BLaER1 treated with 17β-estradiol and CSF1 and Interleukin-3, amounts not matched to agents 10 nM and 100 nM (cell line): ENCODE measurements at regions not wholly inside any gene's neighbourhood (a gene's known extent, or its start where the extent isn't known, plus 50 kb on each side); places are given as distances from the start of the nearest gene placed in this dataset.
"Not testable (repeated sequence)": the region's sequence is repeated elsewhere in the genome, so short reads cannot be mapped to it uniquely, and the experiment has no call there.

Experiments
- H3K27ac ChIP-seq, 11 experiments: shearing (Covaris generic); formaldehyde crosslinking; 2 replicates each; pipeline ENCODE4 v1.8.1; 2022
- H3K27me3 ChIP-seq, 11 experiments: shearing (Covaris generic); formaldehyde crosslinking; 2 replicates each; pipeline ENCODE4 v1.8.1; 2022
- H3K36me3 ChIP-seq, 11 experiments: shearing (Covaris generic); formaldehyde crosslinking; 2 replicates each; pipeline ENCODE4 v1.8.1; 2022
- H3K4me1 ChIP-seq, 10 experiments: shearing (Covaris generic); formaldehyde crosslinking; 2 replicates each; pipeline ENCODE4 v1.8.1; 2022
- H3K4me2 ChIP-seq, 11 experiments: shearing (Covaris generic); formaldehyde crosslinking; 2 replicates each; pipeline ENCODE4 v1.8.1; 2022
- H3K4me3 ChIP-seq, 10 experiments: shearing (Covaris generic); formaldehyde crosslinking; 2 replicates each; pipeline ENCODE4 v1.8.1; 2022
- H3K9ac ChIP-seq, 11 experiments: shearing (Covaris generic); formaldehyde crosslinking; 2 replicates each; pipeline ENCODE4 v1.8.1; 2022
- H3K9me3 ChIP-seq, 11 experiments: shearing (Covaris generic); formaldehyde crosslinking; replicated peaks in 1 of 11; 2 replicates each; pipeline ENCODE4 v1.8.1; 2022
- H4K20me1 ChIP-seq, 11 experiments: shearing (Covaris generic); formaldehyde crosslinking; 2 replicates each; pipeline ENCODE4 v1.8.1; 2022
- Cebpa-rat ChIP-seq, 11 experiments: shearing (Covaris generic); IDR thresholded peaks; 2 replicates each; pipeline ENCODE4 v1.8.1; 2022

GRCh38 chr3:88280326-88280725 is 130.6 kb downstream of the C3orf38 start:
- Histone ChIP-seq H3K27me3 (no peaks in the 10 kb centered on the region), H3K4me2 (no peak overlapping the region), H3K9ac (no peak overlapping the region), H3K27ac (no peak overlapping the region), H3K4me1 (no peaks in the 10 kb centered on the region), H3K4me3 (no peak overlapping the region), H3K9me3 (no peaks in the 10 kb centered on the region), H4K20me1 (no peaks in the 10 kb centered on the region), H3K36me3 (no peaks in the 10 kb centered on the region)
- TF ChIP-seq Cebpa-rat (IDR thresholded peaks at IDR 0.05), result no peak

GRCh38 chr3:88282528-88283241 is 132.9 kb downstream of the C3orf38 start:
- Histone ChIP-seq H3K4me1 (no peaks in the 10 kb centered on the region), H3K4me2 (no peak overlapping the region), H3K9me3 (no peaks in the 10 kb centered on the region), H3K36me3 (no peaks in the 10 kb centered on the region), H3K4me3 (no peak overlapping the region), H3K27me3 (no peaks in the 10 kb centered on the region), H4K20me1 (no peaks in the 10 kb centered on the region), H3K27ac (no peak overlapping the region), H3K9ac (no peak overlapping the region)
- no peak for TF ChIP-seq Cebpa-rat (IDR thresholded peaks at IDR 0.05)

GRCh38 chr3:88283242-88283592 is 133.5 kb downstream of the C3orf38 start:
- Histone ChIP-seq H3K4me3 (no peak overlapping the region), H3K27ac (no peak overlapping the region), H3K9ac (no peak overlapping the region), H3K27me3 (no peaks in the 10 kb centered on the region), H3K4me2 (no peak overlapping the region), H3K4me1 (no peaks in the 10 kb centered on the region), H3K36me3 (no peaks in the 10 kb centered on the region), H4K20me1 (no peaks in the 10 kb centered on the region), H3K9me3 (no peaks in the 10 kb centered on the region)
- TF ChIP-seq Cebpa-rat (IDR thresholded peaks at IDR 0.05), result no peak

- no peaks in the 10 kb centered on the region for H3K4me1 ChIP-seq
- no peaks in the 10 kb centered on the region for H3K27me3 ChIP-seq
- H3K9ac ChIP-seq, result no peak overlapping the region
- H3K27ac ChIP-seq, result no peak overlapping the region
- H3K4me3 ChIP-seq, result no peak overlapping the region
- no peaks in the 10 kb centered on the region for H3K36me3 ChIP-seq
- peaks cover 0 to 10% (median 0%) of the 10 kb centered on the region in 11 experiments; a peak in 3 of 22 replicates for H3K9me3 ChIP-seq
- no peak overlapping the region for H3K4me2 ChIP-seq
- no peaks in the 10 kb centered on the region for H4K20me1 ChIP-seq
- TF ChIP-seq Cebpa-rat (IDR thresholded peaks at IDR 0.05), result no peak
These were observed 141.7 kb downstream of the C3orf38 start for GRCh38 chr3:88291486-88291885.

- H3K9me3 ChIP-seq, result peaks cover 0 to 14% (median 4%) of the 10 kb centered on the region in 11 experiments; a peak in 9 of 22 replicates
- no peak overlapping the region for H3K9ac ChIP-seq
- H3K4me1 ChIP-seq, result peaks cover 0 to 8% (median 0%) of the 10 kb centered on the region in 10 experiments; a peak in 3 of 20 replicates
- H3K27ac ChIP-seq, result no peak overlapping the region
- peak overlapping the region in 1 of 11 experiments; percentile 27; a peak in 2 of 22 replicates for H3K4me2 ChIP-seq
- no peak overlapping the region for H3K4me3 ChIP-seq
- no peaks in the 10 kb centered on the region for H4K20me1 ChIP-seq
- H3K36me3 ChIP-seq, result no peaks in the 10 kb centered on the region
- no peaks in the 10 kb centered on the region for H3K27me3 ChIP-seq
- no peak for TF ChIP-seq Cebpa-rat (IDR thresholded peaks at IDR 0.05)
These were observed 148.4 kb downstream of the C3orf38 start for GRCh38 chr3:88298189-88298588.

- no peak overlapping the region for H3K27ac ChIP-seq
- no peaks in the 10 kb centered on the region for H3K36me3 ChIP-seq
- peaks cover 0 to 7% (median 5%) of the 10 kb centered on the region in 11 experiments; a peak in 7 of 22 replicates for H3K9me3 ChIP-seq
- no peak overlapping the region for H3K4me3 ChIP-seq
- no peaks in the 10 kb centered on the region for H3K27me3 ChIP-seq
- H4K20me1 ChIP-seq, result no peaks in the 10 kb centered on the region
- H3K4me2 ChIP-seq, result no peak overlapping the region
- H3K4me1 ChIP-seq, result peaks cover 0 to 8% (median 0%) of the 10 kb centered on the region in 10 experiments; a peak in 3 of 20 replicates
- H3K9ac ChIP-seq, result no peak overlapping the region
- no peak for TF ChIP-seq Cebpa-rat (IDR thresholded peaks at IDR 0.05)
These were observed 151.7 kb downstream of the C3orf38 start for GRCh38 chr3:88301273-88301995.

GRCh38 chr3:88301996-88302393 is 152.2 kb downstream of the C3orf38 start:
- Histone ChIP-seq H3K9ac (no peak overlapping the region), H3K27me3 (no peaks in the 10 kb centered on the region), H4K20me1 (no peaks in the 10 kb centered on the region), H3K27ac (no peak overlapping the region), H3K36me3 (no peaks in the 10 kb centered on the region), H3K4me3 (no peak overlapping the region), H3K4me1 (peaks cover 0 to 8% (median 0%) of the 10 kb centered on the region in 10 experiments; a peak in 3 of 20 replicates), H3K4me2 (no peak overlapping the region), H3K9me3 (peaks cover 0 to 7% (median 5%) of the 10 kb centered on the region in 11 experiments; a peak in 7 of 22 replicates)
- TF ChIP-seq Cebpa-rat (IDR thresholded peaks at IDR 0.05), result no peak

- H3K4me3 ChIP-seq, H3K9ac ChIP-seq, H3K9me3 ChIP-seq, H3K4me1 ChIP-seq, H4K20me1 ChIP-seq, H3K27ac ChIP-seq, H3K36me3 ChIP-seq, H3K27me3 ChIP-seq, H3K4me2 ChIP-seq: not testable (repeated sequence)
These were observed 153.7 kb downstream of the C3orf38 start for GRCh38 chr3:88303331-88303904.

- Histone ChIP-seq H3K9me3 (peaks cover 0 to 7% (median 5%) of the 10 kb centered on the region in 11 experiments; a peak in 7 of 22 replicates), H3K9ac (no peak overlapping the region), H3K27me3 (no peaks in the 10 kb centered on the region), H3K4me2 (no peak overlapping the region), H3K27ac (no peak overlapping the region), H3K4me1 (no peaks in the 10 kb centered on the region), H4K20me1 (no peaks in the 10 kb centered on the region), H3K36me3 (no peaks in the 10 kb centered on the region), H3K4me3 (no peak overlapping the region)
- no peak for TF ChIP-seq Cebpa-rat (IDR thresholded peaks at IDR 0.05)
These were observed 157.9 kb downstream of the C3orf38 start for GRCh38 chr3:88307666-88308065.
